ENCODE measurements at regions not wholly inside any gene's neighbourhood (a gene's known extent, or its start where the extent isn't known, plus 50 kb on each side); places are given as distances from the start of the nearest gene placed in this dataset.

- no peaks in the 10 kb centered on the region for H3K9me3 ChIP-seq (ENCODE audit: severe bottlenecking)
- no peaks in the 10 kb centered on the region for H3K36me3 ChIP-seq
- H3K27ac ChIP-seq, result peak overlapping the region; percentile 44
- H3K4me3 ChIP-seq (ENCODE audit: low read depth, low read length), result peak overlapping the region; percentile 29
- TF ChIP-seq CTCF (IDR thresholded peaks at IDR 0.05; ENCODE audit: low read depth, low read length), result peak; percentile 82
- peak; percentile 77 for DNase-seq
- no peaks in the 10 kb centered on the region for H3K27me3 ChIP-seq (ENCODE audit: insufficient read depth, low read depth, severe bottlenecking)
These were observed 76.4 kb upstream of the TMEM132C start for GRCh38 chr12:128190614-128191013.

GRCh38 chr12:128191380-128191779 lies 75.6 kb upstream of the TMEM132C start:
- Histone ChIP-seq H3K9me3 (ENCODE audit: severe bottlenecking) (no peaks in the 10 kb centered on the region), H3K4me3 (ENCODE audit: low read depth, low read length) (no peak overlapping the region), H3K36me3 (no peaks in the 10 kb centered on the region), H3K27ac (no peak overlapping the region), H3K27me3 (ENCODE audit: insufficient read depth, low read depth, severe bottlenecking) (no peaks in the 10 kb centered on the region)
- TF ChIP-seq CTCF (IDR thresholded peaks at IDR 0.05; ENCODE audit: low read depth, low read length), result no peak
- peak; percentile 16 for DNase-seq

- Histone ChIP-seq H3K36me3 (no peaks in the 10 kb centered on the region), H3K27ac (no peak overlapping the region), H3K27me3 (ENCODE audit: insufficient read depth, low read depth, severe bottlenecking) (no peaks in the 10 kb centered on the region), H3K9me3 (ENCODE audit: severe bottlenecking) (peaks cover 2% of the 10 kb centered on the region), H3K4me3 (ENCODE audit: low read depth, low read length) (no peak overlapping the region)
- no peak for TF ChIP-seq CTCF (IDR thresholded peaks at IDR 0.05; ENCODE audit: low read depth, low read length)
- DNase-seq, result no peak
These were observed 62.3 kb upstream of the TMEM132C start for GRCh38 chr12:128204711-128205110.

- no peak overlapping the region for H3K27ac ChIP-seq
- no peaks in the 10 kb centered on the region for H3K36me3 ChIP-seq
- no peaks in the 10 kb centered on the region for H3K27me3 ChIP-seq (ENCODE audit: insufficient read depth, low read depth, severe bottlenecking)
- H3K4me3 ChIP-seq (ENCODE audit: low read depth, low read length), result no peak overlapping the region
- TF ChIP-seq CTCF (IDR thresholded peaks at IDR 0.05; ENCODE audit: low read depth, low read length), result no peak
- H3K9me3 ChIP-seq (ENCODE audit: severe bottlenecking), result peaks cover 2% of the 10 kb centered on the region
- no peak for DNase-seq
These were observed 61.8 kb upstream of the TMEM132C start for GRCh38 chr12:128205145-128205544.

GRCh38 chr12:128205758-128206157 lies 61.2 kb upstream of the TMEM132C start:
- Histone ChIP-seq H3K27ac (no peak overlapping the region), H3K9me3 (ENCODE audit: severe bottlenecking) (peaks cover 3% of the 10 kb centered on the region), H3K4me3 (ENCODE audit: low read depth, low read length) (no peak overlapping the region), H3K27me3 (ENCODE audit: insufficient read depth, low read depth, severe bottlenecking) (no peaks in the 10 kb centered on the region), H3K36me3 (no peaks in the 10 kb centered on the region)
- no peak for DNase-seq
- TF ChIP-seq CTCF (IDR thresholded peaks at IDR 0.05; ENCODE audit: low read depth, low read length), result no peak
